ENCODE measurements at regions not wholly inside any gene's neighbourhood (a gene's known extent, or its start where the extent isn't known, plus 50 kb on each side); places are given as distances from the start of the nearest gene placed in this dataset.

- no peak for DNase-seq (ENCODE audit: low read depth)
- H3K4me3 ChIP-seq (ENCODE audit: low read depth, low read length) = no peak overlapping the region
- TF ChIP-seq, protein P1, sequence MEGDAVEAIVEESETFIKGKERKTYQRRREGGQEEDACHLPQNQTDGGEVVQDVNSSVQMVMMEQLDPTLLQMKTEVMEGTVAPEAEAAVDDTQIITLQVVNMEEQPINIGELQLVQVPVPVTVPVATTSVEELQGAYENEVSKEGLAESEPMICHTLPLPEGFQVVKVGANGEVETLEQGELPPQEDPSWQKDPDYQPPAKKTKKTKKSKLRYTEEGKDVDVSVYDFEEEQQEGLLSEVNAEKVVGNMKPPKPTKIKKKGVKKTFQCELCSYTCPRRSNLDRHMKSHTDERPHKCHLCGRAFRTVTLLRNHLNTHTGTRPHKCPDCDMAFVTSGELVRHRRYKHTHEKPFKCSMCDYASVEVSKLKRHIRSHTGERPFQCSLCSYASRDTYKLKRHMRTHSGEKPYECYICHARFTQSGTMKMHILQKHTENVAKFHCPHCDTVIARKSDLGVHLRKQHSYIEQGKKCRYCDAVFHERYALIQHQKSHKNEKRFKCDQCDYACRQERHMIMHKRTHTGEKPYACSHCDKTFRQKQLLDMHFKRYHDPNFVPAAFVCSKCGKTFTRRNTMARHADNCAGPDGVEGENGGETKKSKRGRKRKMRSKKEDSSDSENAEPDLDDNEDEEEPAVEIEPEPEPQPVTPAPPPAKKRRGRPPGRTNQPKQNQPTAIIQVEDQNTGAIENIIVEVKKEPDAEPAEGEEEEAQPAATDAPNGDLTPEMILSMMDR (IDR thresholded peaks at IDR 0.05; ENCODE audit: low read depth, low read length, missing control alignments) = no peak
These were observed 915.4 kb downstream of the GATA3 start for GRCh38 chr10:8969853-8970252.

DNA sequence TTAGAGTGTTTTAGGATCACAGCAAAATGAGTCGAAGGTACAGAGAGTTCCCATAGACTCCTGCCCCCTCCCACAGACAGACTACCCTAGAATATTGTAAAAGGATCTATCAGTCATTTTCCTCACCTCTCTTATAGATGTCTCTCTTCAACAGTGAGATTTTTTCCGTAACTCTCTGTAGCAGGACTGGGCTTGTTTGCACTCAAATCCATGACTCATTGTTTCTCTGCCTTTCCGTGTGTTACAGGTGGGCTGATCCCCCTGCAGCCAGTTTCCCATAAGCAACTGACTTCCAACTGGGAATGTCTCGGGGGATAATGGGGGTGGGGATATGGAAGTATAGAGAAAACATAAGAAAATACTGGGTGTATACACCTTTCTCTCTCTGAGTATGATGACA lies 921.0 kb downstream of the GATA3 start:
- DNase-seq (ENCODE audit: low read depth) = no peak
- TF ChIP-seq, protein P1 (IDR thresholded peaks at IDR 0.05; ENCODE audit: low read depth, low read length, missing control alignments) = no peak

DNA sequence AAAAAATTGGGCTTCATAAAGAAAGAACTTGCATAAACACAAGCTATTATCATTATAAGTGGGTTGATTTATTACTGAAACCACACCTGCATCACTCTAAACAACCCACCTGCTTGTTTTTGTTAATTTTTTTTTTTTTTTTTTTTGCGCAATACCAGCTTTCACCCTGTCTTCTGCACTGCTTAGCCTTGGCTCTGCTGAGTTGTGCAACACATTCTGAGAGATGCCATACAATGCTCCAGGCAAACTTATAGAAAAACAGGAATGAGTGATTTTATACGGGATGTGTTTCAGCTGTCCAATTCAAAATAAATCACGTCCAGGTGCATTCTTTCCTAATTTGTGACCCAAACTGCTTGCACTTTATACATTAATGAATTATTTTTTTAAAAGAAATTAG lies 923.6 kb downstream of the GATA3 start:
- H3K4me3 ChIP-seq (ENCODE audit: low read depth, low read length) = no peak overlapping the region
- DNase-seq (ENCODE audit: low read depth) = no peak
- TF ChIP-seq, protein P1 (IDR thresholded peaks at IDR 0.05; ENCODE audit: low read depth, low read length, missing control alignments) = no peak

More for the DNA sequence above, 921.0 kb downstream of the GATA3 start:
- H3K4me3 ChIP-seq (ENCODE audit: low read depth, low read length) = no peak overlapping the region

- no peak overlapping the region for H3K4me3 ChIP-seq (ENCODE audit: low read depth, low read length)
- TF ChIP-seq, protein P1 (IDR thresholded peaks at IDR 0.05; ENCODE audit: low read depth, low read length, missing control alignments) = no peak
- no peak for DNase-seq (ENCODE audit: low read depth)
These were observed 925.5 kb downstream of the GATA3 start for GRCh38 chr10:8979976-8980375.

GRCh38 chr10:8981277-8981676 lies 926.8 kb downstream of the GATA3 start:
- TF ChIP-seq, protein P1 (IDR thresholded peaks at IDR 0.05; ENCODE audit: low read depth, low read length, missing control alignments) = no peak
- no peak overlapping the region for H3K4me3 ChIP-seq (ENCODE audit: low read depth, low read length)
- DNase-seq (ENCODE audit: low read depth) = no peak

DNA sequence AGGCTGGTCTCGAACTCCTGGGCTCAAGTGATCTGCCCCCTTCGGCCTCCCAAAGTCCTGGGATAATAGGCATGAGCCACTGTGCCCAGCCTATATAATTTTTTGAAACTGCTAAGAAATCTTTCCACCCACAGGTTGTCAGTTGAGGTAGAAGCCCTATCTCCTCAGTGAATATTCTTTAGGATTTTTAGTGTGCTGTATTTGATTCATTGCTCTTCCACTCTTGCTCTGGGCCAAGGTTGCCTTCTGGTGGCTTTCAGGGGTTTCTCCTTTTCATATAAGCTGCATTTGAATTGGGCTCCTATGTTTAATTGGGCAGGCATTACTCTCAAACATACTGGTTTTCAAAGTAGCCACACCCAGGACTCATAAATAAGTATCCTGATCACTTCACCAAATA lies 931.2 kb downstream of the GATA3 start:
- no peak for DNase-seq (ENCODE audit: low read depth)
- H3K4me3 ChIP-seq (ENCODE audit: low read depth, low read length) = no peak overlapping the region
- TF ChIP-seq, protein P1 (IDR thresholded peaks at IDR 0.05; ENCODE audit: low read depth, low read length, missing control alignments) = no peak

DNA sequence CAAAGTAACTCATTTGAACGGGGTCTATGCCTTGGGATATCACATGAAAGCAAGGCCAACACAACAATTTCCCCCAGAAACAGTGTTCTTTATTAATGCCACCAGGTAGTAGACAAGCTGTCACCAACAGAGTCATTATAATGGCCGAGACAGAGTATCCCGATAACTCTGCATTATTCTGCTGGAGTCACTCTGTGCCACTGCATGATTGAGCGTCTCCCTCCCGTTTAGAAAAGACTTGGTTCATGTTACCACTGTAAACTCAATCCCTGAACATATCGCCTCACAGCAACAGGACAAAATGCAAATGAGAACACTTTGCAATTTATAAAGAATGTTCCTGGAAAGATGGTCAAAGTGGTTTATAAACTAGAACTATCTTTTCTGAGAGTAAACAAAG lies 932.5 kb downstream of the GATA3 start:
- DNase-seq (ENCODE audit: low read depth) = no peak
- TF ChIP-seq, protein P1 (IDR thresholded peaks at IDR 0.05; ENCODE audit: low read depth, low read length, missing control alignments) = no peak
- H3K4me3 ChIP-seq (ENCODE audit: low read depth, low read length) = no peak overlapping the region
